NCI-H1105 treated with DMSO at 0.1 percent for 48 hours (cell line): ENCODE measurements at regions not wholly inside any gene's neighbourhood (a gene's known extent, or its start where the extent isn't known, plus 50 kb on each side); places are given as distances from the start of the nearest gene placed in this dataset.
"Not testable (repeated sequence)": the region's sequence is repeated elsewhere in the genome, so short reads cannot be mapped to it uniquely, and the experiment has no call there.

Experiments used
- DNase-seq: peaks from one replicate; lab custom pipeline; 2025; lab: John Stamatoyannopoulos, UW

DNA sequence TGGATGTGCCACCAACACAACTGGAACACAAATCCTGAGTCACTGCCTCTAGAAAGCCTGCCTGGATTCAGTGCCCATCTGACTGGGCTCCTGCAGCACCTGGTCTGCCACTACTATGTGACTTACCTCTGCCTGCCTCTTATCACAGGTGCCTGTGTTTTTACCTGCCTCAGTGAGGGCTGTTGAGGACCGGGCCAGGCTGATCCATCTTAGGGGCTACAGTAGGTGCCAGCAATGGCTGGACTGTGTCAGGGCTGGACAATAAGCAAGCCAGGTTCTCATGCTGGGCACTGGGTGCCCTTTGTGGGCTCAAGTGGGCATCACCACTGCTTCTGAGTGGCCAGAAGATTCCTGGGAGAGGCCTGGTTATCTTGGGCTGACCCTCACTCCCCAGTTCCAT, 948.6 kb upstream of the TPTE start:
- not testable (repeated sequence) for DNase-seq

DNA sequence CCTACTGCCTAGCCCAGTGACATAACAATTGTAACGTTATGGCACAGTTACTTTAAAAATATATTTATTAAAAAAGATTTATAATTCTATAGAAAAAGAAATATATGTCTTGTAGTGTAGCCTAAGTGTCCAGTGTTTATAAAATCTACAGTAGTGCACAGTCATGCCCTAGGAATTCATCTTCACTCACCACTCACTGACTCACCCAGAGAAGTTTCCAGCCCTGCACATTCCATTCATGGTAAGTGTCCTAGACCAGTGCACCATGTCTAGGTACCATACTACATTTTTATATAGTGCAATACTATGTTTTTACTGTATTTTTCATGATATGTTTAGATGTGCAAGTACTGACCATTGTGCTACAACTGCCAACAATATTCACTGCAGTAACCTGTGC, 947.9 kb upstream of the TPTE start:
- not testable (repeated sequence) for DNase-seq

DNA sequence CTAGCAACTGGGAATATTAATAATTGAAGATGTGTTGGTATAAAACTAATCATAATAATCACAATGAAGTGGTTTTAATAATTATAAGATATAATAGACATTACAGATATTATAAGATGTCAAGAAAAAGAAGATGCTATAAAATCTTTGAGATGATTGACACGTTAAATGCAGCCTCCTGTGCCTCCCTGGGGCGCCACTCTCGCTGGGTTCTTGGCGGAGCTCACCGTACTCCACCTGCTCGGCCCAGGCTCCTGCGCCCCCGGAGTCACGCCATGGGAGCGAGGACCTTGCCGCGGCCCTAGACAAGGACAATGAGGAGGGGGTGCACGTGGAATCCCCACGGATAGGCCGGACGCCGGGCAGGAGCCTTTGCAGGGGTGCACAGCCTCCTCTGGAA, 942.1 kb upstream of the TPTE start:
- DNase-seq, result not testable (repeated sequence)

DNA sequence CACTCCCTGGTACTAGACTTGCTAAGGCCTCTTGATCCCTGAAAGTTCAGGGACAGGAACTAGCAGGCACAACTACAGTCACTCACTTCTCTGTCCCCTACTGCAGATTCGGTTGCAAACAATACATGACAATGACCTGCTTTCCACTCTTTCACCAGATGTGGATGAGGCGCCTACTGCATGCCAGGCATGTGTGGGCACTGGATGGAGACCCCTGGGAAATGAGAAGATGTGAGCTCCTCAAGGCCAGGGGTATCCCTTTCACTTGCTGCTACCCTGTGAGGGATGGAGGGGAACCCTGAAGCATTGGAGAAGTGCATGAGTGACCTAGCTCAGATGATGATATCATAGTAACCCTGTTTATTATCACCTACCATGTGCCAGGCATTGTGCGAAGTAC, 933.4 kb upstream of the TPTE start:
- DNase-seq, result not testable (repeated sequence)

DNA sequence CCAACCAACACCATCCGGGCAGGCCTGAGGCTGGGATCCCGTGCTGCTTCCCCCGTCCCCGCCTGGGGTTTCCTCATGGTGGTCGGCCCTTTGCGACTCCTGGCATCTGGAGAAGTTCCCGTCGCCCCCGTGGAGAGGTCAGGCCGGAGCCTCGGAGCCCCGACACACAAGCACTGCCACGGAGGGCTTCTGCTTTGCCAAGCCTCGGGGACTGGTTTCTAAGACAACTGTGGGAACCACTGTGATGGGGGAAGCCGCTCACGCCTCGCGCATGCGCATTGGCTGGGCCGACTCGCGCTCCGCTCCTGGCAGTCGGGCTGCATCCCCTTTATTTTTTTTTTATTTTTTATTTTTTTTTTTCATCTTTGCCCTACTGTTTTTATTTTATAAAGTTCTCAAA, 928.8 kb upstream of the TPTE start:
- DNase-seq, result not testable (repeated sequence)

DNA sequence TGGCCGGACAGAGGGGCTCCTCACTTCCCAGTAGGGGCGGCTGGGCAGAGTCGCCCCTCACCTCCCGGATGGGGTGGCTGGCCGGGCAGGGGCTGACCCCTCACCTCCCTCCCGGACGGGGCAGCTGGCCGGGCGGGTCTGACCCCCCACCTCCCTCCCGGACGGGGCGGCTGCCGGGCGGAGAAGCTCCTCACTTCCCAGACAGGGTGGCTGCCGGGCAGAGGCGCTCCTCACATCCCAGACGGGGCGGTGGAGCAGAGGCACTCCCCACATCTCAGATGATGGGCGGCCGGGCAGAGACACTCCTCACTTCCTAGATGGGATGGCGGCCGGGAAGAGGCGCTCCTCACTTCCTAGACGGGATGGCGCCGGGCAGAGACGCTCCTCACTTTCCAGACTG, 927.7 kb upstream of the TPTE start:
- not testable (repeated sequence) for DNase-seq

DNA sequence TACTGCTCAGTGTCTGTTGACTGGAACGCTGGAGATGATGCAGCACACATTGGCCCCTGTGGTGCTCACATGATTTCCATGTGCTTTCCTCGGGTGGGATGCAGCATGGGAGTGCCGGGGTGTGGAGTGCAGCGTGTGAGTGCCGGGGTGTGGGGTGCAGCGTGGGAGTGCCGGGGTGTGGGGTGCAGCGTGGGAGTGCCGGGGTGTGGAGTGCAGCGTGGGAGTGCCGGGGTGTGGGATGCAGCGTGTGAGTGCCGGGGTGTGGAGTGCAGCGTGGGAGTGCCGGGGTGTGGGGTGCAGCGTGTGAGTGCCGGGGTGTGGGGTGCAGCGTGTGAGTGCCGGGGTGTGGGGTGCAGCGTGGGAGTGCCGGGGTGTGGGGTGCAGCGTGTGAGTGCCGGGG, 907.4 kb upstream of the TPTE start:
- DNase-seq, result not testable (repeated sequence)

- DNase-seq, result not testable (repeated sequence)
Measured at GRCh38 chr21:9621121-9621793, 900.1 kb upstream of the TPTE start.

GRCh38 chr21:9628051-9628450, 893.3 kb upstream of the TPTE start:
- not testable (repeated sequence) for DNase-seq

GRCh38 chr21:9647409-9647808, 874.0 kb upstream of the TPTE start:
- not testable (repeated sequence) for DNase-seq

- DNase-seq, result not testable (repeated sequence)
Measured at GRCh38 chr21:9648331-9648730, 873.1 kb upstream of the TPTE start.

DNA sequence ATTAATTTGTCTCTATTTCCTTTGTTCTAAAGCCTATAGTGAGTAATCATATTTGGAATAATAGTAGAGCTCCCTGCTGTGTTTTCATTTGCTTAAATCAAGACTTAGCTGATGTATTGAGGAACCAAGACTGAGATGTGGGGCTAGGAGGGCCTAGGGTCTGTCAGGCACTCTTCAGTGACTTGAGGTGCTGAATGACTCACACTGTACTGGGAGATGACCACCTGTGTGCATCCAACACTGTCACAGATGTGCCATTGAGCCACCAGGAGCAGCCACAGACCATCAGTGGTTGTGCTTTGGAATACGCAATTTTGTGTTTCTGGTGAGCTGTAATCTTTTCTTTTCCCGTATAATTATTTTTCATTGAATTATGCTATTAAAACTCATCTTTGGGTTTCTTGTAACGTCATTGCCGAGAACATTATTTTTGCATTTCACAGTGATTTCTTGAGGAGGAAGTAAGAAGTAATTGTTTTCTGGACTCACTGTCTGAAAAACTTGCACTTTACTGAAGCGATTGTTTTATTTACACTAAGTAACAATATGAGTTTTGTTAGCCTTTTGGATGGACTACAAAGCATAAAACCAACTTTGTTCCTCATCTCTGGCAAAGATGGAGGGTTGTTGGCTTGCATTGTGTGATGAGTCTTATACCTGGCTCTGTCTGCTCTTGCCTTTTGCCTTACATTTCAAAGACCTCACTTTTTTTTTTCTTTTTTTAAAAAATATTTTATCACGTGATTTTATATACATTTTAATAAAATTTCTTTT, 872.2 kb upstream of the TPTE start:
- DNase-seq, result not testable (repeated sequence)

DNA sequence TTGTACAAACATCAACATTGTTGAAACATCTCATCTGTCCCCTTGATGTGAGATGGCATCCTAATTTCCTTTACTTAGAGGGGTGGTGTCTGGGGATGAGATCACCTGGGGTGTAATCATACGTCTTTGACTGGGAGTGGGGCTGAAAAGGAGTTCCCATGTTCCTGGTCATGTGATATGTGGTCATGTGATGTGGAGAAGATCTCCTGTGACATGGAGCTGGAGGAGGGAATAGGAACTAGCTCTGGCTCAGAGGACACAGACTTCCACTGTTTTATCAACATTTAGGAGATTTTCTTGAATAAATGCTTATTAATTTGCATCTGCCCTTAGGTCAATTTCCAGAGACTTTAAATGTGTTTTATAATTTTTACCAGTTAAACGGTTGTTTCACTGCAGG, 868.6 kb upstream of the TPTE start:
- not testable (repeated sequence) for DNase-seq

- not testable (repeated sequence) for DNase-seq
Measured at GRCh38 chr21:9655221-9655620, 866.2 kb upstream of the TPTE start.

- DNase-seq, result not testable (repeated sequence)
Measured at GRCh38 chr21:9656455-9656854, 864.9 kb upstream of the TPTE start.

DNA sequence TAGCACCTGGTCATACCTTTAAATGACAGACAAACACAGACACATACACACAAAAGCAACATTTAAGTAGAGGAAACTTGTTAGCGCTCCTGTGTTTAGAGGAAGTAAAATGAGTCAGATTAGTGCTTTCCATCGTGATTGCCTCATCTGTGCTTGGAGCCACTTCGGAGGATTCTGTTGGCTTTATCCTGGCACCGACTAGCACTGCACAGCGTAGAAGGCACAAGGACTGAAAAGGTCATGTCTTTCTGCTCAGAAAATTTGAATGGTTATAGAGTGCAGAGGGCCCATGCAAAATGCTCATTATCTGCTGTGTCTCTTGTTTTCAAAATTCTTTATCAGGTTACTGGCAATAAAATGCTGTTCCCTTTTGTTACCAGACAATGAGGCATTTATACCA, 863.6 kb upstream of the TPTE start:
- not testable (repeated sequence) for DNase-seq

DNA sequence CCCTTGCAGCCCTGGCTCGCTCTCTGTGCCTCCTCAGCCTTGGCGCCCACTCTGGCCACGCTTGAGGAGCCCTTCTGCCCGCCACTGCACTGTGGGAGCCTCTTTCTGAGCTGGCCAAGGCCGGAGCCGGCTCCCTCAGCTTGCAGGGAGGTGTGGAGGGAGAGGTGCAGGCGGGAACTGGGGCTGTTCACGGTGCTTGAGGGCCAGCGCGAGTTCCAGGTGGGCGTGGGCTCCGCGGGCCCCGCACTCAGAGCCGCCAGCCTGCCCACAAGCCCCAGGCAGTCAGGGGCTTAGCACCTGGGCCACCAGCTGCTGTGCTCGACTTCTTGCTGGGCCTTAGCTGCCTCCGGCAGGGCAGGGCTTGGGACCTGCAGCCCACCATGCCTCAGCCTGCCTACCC, 861.5 kb upstream of the TPTE start:
- not testable (repeated sequence) for DNase-seq

DNA sequence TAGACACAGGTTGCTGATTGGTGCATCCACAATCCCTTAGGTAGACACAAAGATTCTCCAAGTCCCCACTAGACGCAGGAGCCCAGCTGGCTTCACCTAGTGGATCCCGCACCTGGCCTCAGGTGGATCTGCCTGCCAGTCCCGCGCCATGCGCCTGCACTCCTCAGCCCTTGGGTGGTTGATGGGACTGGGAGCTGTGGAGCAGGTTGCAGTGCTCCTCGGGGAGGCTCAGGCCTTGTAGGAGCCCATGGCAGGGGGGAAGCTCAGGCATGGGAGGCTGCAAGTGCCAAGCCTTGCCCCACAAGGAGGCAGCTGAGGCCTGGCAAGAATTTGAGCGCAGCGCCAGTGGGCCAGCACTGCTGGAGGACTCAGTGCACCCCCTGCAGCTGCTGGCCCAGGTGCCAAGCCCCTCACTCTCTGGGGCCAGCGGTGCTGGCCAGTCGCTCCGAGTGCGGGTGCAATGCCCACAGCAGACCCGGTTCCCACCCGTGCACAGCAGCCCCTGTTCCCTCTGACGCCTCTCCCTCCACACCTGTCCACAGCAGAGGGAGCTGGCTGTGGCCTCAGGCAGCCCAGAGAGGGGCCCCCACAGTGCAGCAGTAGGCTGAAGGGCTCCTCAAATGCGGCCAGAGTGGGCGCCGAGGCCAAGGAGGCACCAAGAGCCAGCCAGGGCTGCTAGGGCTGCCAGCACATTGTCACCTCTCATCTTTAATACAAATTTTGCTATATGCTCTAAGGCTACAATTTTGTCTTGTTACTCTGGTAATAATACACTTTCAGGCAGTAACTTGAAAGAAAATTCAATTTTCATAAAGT, 857.3 kb upstream of the TPTE start:
- not testable (repeated sequence) for DNase-seq

DNA sequence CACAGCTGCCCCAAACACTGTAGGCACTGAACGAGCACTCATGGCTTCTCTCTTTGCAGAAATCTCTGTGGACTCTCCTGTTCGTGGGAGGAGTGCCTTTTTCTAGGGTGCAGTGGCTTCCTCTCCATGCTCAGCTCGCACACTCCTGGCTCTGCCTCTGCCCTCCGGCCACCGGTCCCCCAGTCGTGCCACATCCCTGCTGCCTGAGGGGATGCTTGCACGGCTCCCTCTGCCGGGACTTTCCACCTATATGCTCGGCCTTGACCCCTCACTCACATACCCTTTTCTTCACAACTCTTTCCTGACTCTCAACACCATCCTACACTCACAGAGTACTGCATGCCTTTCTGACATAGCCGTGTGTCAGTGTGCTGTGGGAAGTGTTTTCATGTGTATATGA, 845.6 kb upstream of the TPTE start:
- DNase-seq, result not testable (repeated sequence)

DNA sequence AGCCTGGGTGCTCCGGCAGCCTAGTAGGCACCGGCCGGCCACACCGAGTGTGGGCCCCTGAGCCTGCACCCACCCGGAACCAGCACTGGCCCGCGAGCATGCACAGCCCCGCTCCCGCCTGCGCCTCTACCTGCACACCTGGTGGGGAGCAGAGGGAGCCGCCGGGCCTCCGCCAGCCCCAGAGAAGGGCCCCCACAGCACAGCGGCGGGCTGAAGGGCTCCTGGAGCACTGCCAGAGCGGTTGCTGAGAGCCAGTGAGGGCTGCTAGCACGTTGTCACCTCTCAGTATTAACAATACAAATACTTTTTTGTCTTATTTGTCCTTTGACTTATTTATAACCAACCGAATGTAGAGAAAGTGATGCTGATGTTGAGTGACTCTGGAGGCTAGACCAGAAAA, 842.4 kb upstream of the TPTE start:
- DNase-seq, result not testable (repeated sequence)

- not testable (repeated sequence) for DNase-seq
Measured at GRCh38 chr21:9688945-9689344, 832.4 kb upstream of the TPTE start.

- DNase-seq, result not testable (repeated sequence)
Measured at GRCh38 chr21:9690981-9691380, 830.4 kb upstream of the TPTE start.
